LNCAP (cell line): ENCODE measurements at regions not wholly inside any gene's neighbourhood (a gene's known extent, or its start where the extent isn't known, plus 50 kb on each side); places are given as distances from the start of the nearest gene placed in this dataset.
A peak's percentile ranks its signal among the peaks of the same experiment; 100 is the strongest.

Source experiments
- TF ChIP-seq, protein P1 (sequence below): fragments of 450-650 bp; IDR thresholded peaks from 2 replicates; pipeline ENCODE4 v1.5.1; 2017; ENCODE audit warnings: mild to moderate bottlenecking

DNA sequence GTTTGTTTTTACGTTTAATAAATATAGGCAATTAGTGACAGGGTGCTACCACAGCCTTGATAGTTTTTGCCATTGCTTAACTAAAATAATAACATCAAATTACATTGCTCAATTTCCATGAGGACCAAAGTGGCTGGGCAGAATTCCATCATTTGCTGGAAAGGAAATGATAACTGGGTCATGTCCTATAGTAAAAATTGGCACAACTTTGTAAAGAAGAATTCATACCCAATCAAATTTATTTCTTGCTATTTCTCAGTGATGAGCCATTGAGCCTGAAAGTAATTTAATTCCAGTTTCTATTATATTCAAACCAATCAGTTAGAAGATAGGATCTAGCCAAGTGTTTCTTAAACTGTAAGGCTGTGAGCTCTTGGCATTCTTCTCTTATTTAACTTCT lies 102.2 kb upstream of the CTTNBP2 start:
- TF ChIP-seq, protein P1, sequence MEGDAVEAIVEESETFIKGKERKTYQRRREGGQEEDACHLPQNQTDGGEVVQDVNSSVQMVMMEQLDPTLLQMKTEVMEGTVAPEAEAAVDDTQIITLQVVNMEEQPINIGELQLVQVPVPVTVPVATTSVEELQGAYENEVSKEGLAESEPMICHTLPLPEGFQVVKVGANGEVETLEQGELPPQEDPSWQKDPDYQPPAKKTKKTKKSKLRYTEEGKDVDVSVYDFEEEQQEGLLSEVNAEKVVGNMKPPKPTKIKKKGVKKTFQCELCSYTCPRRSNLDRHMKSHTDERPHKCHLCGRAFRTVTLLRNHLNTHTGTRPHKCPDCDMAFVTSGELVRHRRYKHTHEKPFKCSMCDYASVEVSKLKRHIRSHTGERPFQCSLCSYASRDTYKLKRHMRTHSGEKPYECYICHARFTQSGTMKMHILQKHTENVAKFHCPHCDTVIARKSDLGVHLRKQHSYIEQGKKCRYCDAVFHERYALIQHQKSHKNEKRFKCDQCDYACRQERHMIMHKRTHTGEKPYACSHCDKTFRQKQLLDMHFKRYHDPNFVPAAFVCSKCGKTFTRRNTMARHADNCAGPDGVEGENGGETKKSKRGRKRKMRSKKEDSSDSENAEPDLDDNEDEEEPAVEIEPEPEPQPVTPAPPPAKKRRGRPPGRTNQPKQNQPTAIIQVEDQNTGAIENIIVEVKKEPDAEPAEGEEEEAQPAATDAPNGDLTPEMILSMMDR: no peak

DNA sequence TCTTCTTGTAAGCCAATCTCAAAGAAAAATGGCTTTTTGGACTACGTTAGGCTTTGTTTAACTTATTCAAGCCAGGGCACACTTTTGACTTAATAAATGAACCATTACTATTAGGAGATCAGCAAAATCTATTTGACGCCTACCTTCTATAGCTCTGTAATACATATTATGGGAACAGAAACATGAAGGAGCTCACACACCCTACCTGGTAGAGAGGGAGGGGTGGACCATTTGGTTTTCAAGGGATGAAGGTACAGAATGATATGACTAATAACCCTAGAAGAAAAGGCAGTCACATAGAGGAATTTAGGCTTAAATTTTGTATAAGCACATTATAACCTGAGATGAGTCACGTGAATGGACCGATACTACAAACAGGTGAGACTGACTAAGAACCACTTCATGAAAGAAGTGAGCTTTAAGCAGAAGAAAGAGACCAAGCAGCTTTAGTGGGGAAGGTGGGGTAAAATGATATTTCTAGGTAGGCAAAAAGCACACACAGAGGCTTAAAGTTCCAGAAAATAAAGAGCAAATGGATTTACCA lies 106.8 kb upstream of the CTTNBP2 start:
- TF ChIP-seq, protein P1: no peak

DNA sequence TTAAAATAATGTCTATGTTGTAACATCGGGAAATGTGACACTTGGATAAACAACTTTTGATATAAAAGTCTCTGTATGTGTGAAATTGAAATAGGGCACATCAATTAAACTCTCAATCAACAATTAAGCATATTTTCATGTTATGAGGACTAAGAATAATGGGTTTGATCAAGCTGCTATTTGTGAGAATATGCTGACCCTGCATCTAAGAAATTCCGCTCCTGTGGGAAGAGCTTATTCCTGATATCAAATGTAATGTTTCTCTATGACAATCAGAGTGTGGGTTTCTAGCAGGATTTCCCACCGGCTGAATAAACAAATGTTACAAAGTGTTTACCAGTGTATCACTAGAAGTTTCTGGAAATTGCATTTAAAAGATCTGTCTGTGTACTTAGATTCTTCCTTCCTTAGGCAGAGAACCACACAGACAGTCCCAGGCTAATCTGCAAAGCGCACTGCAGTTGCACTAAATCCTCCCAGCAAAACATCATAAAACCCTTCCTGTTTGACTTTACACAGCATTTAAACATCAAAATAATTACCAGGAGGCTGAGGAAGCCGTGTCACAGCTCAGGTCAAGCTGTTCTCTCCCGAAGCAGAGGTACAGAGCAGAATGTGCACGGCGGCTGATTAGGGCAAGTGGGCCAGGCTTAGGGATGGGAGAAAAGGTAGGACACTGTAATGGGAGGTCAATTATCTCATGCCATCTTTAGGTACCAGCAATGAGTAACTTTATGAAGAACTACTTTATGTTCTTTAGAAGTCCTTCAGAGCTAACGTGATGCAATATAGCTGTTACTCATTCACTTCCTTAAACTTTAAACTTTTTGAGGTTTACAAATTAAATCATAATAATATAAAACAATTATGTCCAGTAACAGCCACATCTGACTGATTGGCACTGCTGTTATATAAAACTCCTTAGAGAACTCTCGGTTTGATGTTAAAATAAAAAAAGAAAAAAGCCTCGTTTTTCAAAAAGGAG lies 109.1 kb upstream of the CTTNBP2 start:
- TF ChIP-seq, protein P1: no peak

DNA sequence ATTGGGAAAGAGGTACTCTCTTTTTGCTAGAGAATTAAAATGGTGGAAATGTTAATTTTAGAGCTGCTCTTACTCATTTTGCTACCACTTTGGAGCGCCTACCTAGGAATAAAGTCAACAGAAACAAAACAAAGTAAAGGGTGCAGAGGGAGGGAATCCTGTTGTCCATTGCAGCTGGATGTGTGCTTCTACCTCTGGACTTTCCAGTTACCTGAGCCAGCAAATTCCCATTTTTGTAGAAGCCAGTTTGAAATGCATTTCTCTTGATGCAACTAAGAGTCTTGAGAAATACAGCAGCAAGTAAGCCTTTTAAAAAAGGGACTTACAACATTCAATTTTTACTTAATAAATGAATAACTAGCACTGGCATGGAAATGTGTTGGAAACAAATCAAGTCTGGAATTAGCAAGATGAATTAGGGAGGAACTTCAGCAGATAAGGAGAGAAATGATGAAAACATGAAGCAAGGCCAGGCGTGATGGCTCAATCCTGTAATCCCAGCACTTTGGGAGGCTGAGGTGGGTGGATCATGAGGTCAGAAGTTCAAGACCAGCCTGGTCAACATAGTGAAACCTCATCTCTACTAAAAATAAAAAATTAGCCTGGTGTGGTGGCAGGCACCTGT lies 113.5 kb upstream of the CTTNBP2 start:
- TF ChIP-seq, protein P1: no peak

DNA sequence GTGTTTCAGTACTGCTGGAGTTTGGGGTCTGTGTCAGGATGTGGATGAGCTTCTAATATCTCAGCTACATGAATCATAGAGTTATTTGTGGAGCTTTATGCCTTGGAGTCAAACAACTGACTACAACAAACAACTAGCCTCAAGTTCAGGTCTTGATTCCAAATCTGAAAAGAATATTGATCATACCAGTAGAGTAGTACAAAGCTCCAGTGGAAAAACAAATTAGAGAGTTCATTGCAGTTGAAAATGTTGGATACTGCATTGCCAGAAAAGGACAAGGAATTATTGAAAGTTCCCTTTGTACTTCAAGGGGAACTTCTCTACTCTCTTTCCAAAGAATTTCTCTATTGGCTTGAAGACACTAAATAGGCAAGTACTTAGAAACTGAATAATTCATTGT lies 117.6 kb upstream of the CTTNBP2 start:
- TF ChIP-seq, protein P1: no peak

DNA sequence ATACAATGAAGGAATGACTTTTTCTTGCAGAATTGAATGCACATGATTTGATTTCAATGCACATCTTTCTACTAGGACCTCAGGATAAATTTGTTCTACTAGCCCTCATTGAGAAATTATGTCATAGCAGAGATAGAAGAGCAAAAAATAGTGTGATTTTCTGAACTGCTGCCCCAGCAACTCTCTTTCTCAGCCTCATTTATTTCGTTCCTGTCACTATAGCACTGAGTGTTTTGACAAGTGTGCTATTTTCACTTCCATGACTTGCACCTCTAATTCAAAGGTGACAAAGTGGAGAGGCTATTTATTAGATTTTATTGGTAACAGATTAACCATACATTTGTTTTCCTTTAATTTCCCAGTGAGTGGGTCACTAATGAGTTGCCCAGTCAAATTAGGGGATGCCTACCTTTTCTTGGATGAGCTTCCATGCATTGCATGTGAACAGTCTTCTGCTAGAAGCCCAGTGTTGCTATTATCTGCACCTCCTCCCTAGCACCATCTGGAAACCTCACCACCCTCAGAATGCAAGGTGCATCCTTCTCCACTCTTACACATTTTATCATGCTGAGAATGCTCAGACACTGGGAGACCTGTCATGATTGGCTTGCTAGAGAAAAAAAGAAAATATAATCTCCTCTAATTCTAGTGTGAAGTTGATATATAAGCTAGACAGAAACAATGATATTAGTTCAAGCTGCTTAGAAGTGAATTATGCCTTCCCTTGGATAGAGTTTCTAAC lies 119.6 kb upstream of the CTTNBP2 start:
- TF ChIP-seq, protein P1: no peak

DNA sequence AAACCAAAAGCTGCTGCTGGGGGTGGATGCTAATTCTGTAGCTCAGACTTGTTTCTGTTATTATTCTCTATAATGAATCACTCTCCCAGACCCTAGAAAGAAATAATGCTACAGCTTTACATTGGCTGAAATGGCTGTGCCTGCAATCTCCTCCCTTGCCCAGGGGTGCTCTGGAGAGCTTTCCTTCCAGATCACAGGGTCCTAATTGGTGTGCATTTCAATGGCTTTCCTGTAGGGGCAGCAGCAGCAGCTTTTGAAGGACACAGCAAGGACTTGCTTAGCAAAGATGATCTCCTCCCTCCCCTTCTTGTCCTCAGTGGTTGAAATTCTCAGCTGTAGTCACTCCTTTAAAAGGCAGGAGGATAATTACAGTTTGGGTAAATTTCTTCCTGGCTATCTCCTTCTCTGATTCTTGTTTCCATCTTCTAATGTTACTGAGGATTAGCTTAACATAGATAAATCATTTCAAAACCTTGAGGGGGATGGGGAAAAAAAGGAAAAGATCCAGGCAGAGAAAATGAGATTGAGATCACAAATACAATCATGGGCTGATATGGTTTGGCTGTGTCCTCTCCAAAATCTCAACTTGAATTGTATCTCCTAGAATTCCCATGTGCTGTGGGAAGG lies 120.2 kb upstream of the CTTNBP2 start:
- TF ChIP-seq, protein P1: peak; percentile 64
